CD4-positive, alpha-beta T cell (primary cell): ENCODE measurements at regions not wholly inside any gene's neighbourhood (a gene's known extent, or its start where the extent isn't known, plus 50 kb on each side); places are given as distances from the start of the nearest gene placed in this dataset.
"Not testable (repeated sequence)": the region's sequence is repeated elsewhere in the genome, so short reads cannot be mapped to it uniquely, and the experiment has no call there.

Experiments used
- ATAC-seq: fragments of 200-7000 bp; cut with Tn5 transposase; one replicate; pipeline ENCODE4 v1.10.0; 2022; ENCODE audit warnings: mild to moderate bottlenecking; ENCODE audit not compliant: poor library complexity
- CTCF ChIA-PET: fragments of 350-600 bp; sonication (Branson Sonifier 250); formaldehyde crosslinking; loops from one replicate; lab custom pipeline; 2021; ENCODE audit warnings: antibody characterized with exemption, inconsistent platforms; lab: Charles Lee
- POLR2A ChIA-PET: fragments of 350-600 bp; sonication (Branson Sonifier 250); formaldehyde crosslinking; loops from one replicate; lab custom pipeline; 2021; ENCODE audit warnings: antibody characterized with exemption, inconsistent platforms; lab: Charles Lee
- DNase-seq, 14 experiments: peaks; one replicate each; pipeline ENCODE4 v3.0.0-alpha.2; 2013 to 2020; ENCODE audit warnings: mixed read lengths in 2 of 14
- H3K27ac ChIP-seq, 2 donors: one replicate each; pipeline versions ENCODE4 v1.5.1 to v1.7.0; 2013; ENCODE audit warnings: low read length in 2 of 2, low read depth in 1 of 2, mild to moderate bottlenecking in 1 of 2
- H3K27me3 ChIP-seq, 2 experiments: 1 replicate in 1 of 2; 2 replicates in 1 of 2; pipeline versions ENCODE4 v1.6.1 to v1.7.0; 2013; ENCODE audit warnings: low read length in 2 of 2, control low read depth in 1 of 2, mild to moderate bottlenecking in 1 of 2, moderate library complexity in 1 of 2; ENCODE audit not compliant: insufficient read depth in 2 of 2, control insufficient read depth in 1 of 2
- H3K36me3 ChIP-seq: one replicate; pipeline ENCODE4 v1.6.1; 2013; ENCODE audit warnings: low read length, control low read depth; ENCODE audit not compliant: insufficient read depth
- H3K4me1 ChIP-seq: one replicate; pipeline ENCODE4 v1.6.1; 2013; ENCODE audit warnings: low read length, control low read depth; ENCODE audit not compliant: insufficient read depth
- H3K4me3 ChIP-seq: one replicate; pipeline ENCODE4 v1.5.1; 2013; ENCODE audit warnings: mild to moderate bottlenecking, low read length, moderate library complexity
- H3K9me3 ChIP-seq, 2 experiments: 1 replicate in 1 of 2; 2 replicates in 1 of 2; pipeline versions ENCODE4 v1.6.1 to v1.7.0; 2013; ENCODE audit warnings: low read length in 2 of 2, mild to moderate bottlenecking in 2 of 2, control low read depth in 1 of 2, moderate library complexity in 1 of 2; ENCODE audit not compliant: control insufficient read depth in 1 of 2, insufficient read depth in 1 of 2
- H3K27ac Mint-ChIP-seq: one replicate; pipeline ENCODE4 v1.8.0; 2020; ENCODE audit warnings: mixed read lengths
- H3K27me3 Mint-ChIP-seq: one replicate; pipeline ENCODE4 v1.8.0; 2021; ENCODE audit warnings: mixed read lengths
- H3K36me3 Mint-ChIP-seq: one replicate; pipeline ENCODE4 v1.8.0; 2021; ENCODE audit warnings: low read depth, mixed read lengths
- H3K4me1 Mint-ChIP-seq: one replicate; pipeline ENCODE4 v1.8.0; 2021; ENCODE audit warnings: low read depth, mixed read lengths
- H3K4me3 Mint-ChIP-seq: one replicate; pipeline ENCODE4 v1.8.0; 2020; ENCODE audit warnings: mild to moderate bottlenecking, mixed read lengths
- H3K9me3 Mint-ChIP-seq: one replicate; pipeline ENCODE4 v1.8.0; 2020; ENCODE audit warnings: mixed read lengths
- CTCF ChIP-seq: fragments of 200-600 bp; IDR thresholded peaks from one replicate; pipeline ENCODE4 v1.8.0; 2022; ENCODE audit warnings: antibody characterized with exemption, mild to moderate bottlenecking
- intact Hi-C, 2 experiments: fragments of 100-400 bp; cut with DNase I in 1 of 2; cut with micrococcal nuclease in 1 of 2; formaldehyde crosslinking; loops; one replicate each; pipeline versions ENCODE4 v1.15.1 to v1.9.0; 2023 to 2025; cut with DNase I, micrococcal nuclease

- no peak for TF ChIP-seq CTCF
- POLR2A ChIA-PET, result no interaction called here
- Mint-ChIP-seq H3K27me3 (no peaks in the 10 kb centered on the region), H3K36me3 (no peaks in the 10 kb centered on the region), H3K9me3 (peaks cover 2% of the 10 kb centered on the region), H3K27ac (no peak overlapping the region), H3K4me3 (no peak overlapping the region), H3K4me1 (no peaks in the 10 kb centered on the region)
- no peak overlapping the region for H3K27ac ChIP-seq
- CTCF ChIA-PET, result no interaction called here
- no peaks in the 10 kb centered on the region for H3K27me3 ChIP-seq
- no peaks in the 10 kb centered on the region for H3K36me3 ChIP-seq
- ATAC-seq, result no peak
- intact Hi-C loops, result no loop called here
- no peak for DNase-seq
- H3K4me1 ChIP-seq, result no peaks in the 10 kb centered on the region
- peaks cover 0 to 7% of the 10 kb centered on the region in 2 experiments for H3K9me3 ChIP-seq
- no peak overlapping the region for H3K4me3 ChIP-seq
These were observed 490.3 kb upstream of the TECRL start for GRCh38 chr4:64899563-64899962.

- H3K36me3 ChIP-seq, H3K9me3 Mint-ChIP-seq, H3K27ac Mint-ChIP-seq, H3K36me3 Mint-ChIP-seq, H3K4me1 Mint-ChIP-seq, H3K4me1 ChIP-seq, H3K4me3 ChIP-seq, H3K27me3 ChIP-seq, H3K27me3 Mint-ChIP-seq, H3K27ac ChIP-seq, intact Hi-C loops, CTCF ChIA-PET, DNase-seq, H3K4me3 Mint-ChIP-seq, POLR2A ChIA-PET, H3K9me3 ChIP-seq, ATAC-seq: not testable (repeated sequence)
These were observed 489.8 kb upstream of the TECRL start for GRCh38 chr4:64899030-64899429.

- H3K9me3 ChIP-seq, result peaks cover 0 to 7% of the 10 kb centered on the region in 2 experiments
- no peaks in the 10 kb centered on the region for H3K27me3 ChIP-seq
- ChIA-PET CTCF (no interaction called here), POLR2A (no interaction called here)
- ATAC-seq, result no peak
- intact Hi-C loops, result no loop called here
- no peak for DNase-seq
- no peaks in the 10 kb centered on the region for H3K4me1 Mint-ChIP-seq
- H3K27ac Mint-ChIP-seq, result no peak overlapping the region
- peaks cover 2% of the 10 kb centered on the region for H3K9me3 Mint-ChIP-seq
- no peak overlapping the region for H3K4me3 Mint-ChIP-seq
- H3K27ac ChIP-seq, result no peak overlapping the region
- H3K4me3 ChIP-seq, result no peak overlapping the region
- H3K36me3 Mint-ChIP-seq, result no peaks in the 10 kb centered on the region
- no peaks in the 10 kb centered on the region for H3K4me1 ChIP-seq
- TF ChIP-seq CTCF, result no peak
- no peaks in the 10 kb centered on the region for H3K27me3 Mint-ChIP-seq
- H3K36me3 ChIP-seq, result no peaks in the 10 kb centered on the region
These were observed 488.4 kb upstream of the TECRL start for GRCh38 chr4:64897683-64898082.

- CTCF ChIA-PET, result no interaction called here
- H3K27ac Mint-ChIP-seq, result no peak overlapping the region
- ATAC-seq (no peak), DNase-seq (no peak)
- H3K36me3 Mint-ChIP-seq, result no peaks in the 10 kb centered on the region
- POLR2A ChIA-PET, result no interaction called here
- H3K9me3 Mint-ChIP-seq, result no peaks in the 10 kb centered on the region
- no peaks in the 10 kb centered on the region for H3K27me3 ChIP-seq
- intact Hi-C loops, result no loop called here
- H3K4me3 Mint-ChIP-seq, result no peak overlapping the region
- no peak overlapping the region for H3K27ac ChIP-seq
- no peaks in the 10 kb centered on the region for H3K4me1 ChIP-seq
- no peak overlapping the region for H3K4me3 ChIP-seq
- no peaks in the 10 kb centered on the region for H3K27me3 Mint-ChIP-seq
- no peaks in the 10 kb centered on the region for H3K36me3 ChIP-seq
- H3K9me3 ChIP-seq, result peaks cover 0 to 5% of the 10 kb centered on the region in 2 experiments
- no peaks in the 10 kb centered on the region for H3K4me1 Mint-ChIP-seq
- TF ChIP-seq CTCF, result no peak
These were observed 485.8 kb upstream of the TECRL start for GRCh38 chr4:64895031-64895430.
